ENCODE measurements at regions not wholly inside any gene's neighbourhood (a gene's known extent, or its start where the extent isn't known, plus 50 kb on each side); places are given as distances from the start of the nearest gene placed in this dataset.

DNA sequence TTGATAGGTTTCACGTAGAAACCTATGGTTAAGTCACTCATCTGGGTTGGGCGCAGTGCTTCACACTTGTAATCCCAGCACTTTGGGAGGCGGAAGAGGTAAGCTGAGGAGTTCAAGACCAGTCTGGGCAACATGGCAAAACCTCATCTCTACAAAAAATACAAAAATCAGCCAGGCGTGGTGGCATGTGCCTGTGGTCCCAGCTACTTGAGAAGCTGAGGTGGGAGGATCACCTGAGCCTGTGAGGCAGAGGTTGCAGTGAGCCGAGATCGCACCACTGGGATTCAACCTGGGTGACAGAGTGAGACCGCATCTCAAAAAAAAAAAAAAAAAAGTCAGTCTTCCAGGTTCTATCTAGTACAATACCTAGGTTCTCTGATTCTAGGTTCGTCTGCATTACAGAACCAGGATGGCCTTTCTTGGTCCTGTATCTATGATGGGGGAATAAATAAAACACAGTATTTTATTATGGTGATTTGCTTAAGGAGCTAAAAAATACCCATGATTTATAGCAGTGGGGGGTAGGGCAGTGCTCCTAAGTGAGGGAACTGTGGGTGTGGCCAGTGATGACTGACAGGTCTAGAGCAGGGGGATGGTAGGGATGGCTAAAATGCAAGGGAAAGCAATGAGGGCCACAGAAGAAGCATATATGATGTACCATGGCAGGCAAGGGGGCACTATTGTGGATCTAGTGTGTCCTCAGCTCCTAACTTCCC is 65.5 kb upstream of the NUP160 start:
- Mint-ChIP-seq H3K4me3 (no peak overlapping the region), H3K27me3 (ENCODE audit: low read depth) (no peaks in the 10 kb centered on the region), H3K36me3 (no peaks in the 10 kb centered on the region), H3K4me1 (peaks cover 39% of the 10 kb centered on the region), H3K27ac (no peak overlapping the region), H3K9me3 (no peaks in the 10 kb centered on the region)
- TF ChIP-seq, protein P1, sequence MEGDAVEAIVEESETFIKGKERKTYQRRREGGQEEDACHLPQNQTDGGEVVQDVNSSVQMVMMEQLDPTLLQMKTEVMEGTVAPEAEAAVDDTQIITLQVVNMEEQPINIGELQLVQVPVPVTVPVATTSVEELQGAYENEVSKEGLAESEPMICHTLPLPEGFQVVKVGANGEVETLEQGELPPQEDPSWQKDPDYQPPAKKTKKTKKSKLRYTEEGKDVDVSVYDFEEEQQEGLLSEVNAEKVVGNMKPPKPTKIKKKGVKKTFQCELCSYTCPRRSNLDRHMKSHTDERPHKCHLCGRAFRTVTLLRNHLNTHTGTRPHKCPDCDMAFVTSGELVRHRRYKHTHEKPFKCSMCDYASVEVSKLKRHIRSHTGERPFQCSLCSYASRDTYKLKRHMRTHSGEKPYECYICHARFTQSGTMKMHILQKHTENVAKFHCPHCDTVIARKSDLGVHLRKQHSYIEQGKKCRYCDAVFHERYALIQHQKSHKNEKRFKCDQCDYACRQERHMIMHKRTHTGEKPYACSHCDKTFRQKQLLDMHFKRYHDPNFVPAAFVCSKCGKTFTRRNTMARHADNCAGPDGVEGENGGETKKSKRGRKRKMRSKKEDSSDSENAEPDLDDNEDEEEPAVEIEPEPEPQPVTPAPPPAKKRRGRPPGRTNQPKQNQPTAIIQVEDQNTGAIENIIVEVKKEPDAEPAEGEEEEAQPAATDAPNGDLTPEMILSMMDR (IDR thresholded peaks at IDR 0.05; ENCODE audit: unreplicated experiment), result no peak
- DNase-seq (ENCODE audit: low spot score in 2 of 2, unreplicated experiment in 2 of 2), result no peak

DNA sequence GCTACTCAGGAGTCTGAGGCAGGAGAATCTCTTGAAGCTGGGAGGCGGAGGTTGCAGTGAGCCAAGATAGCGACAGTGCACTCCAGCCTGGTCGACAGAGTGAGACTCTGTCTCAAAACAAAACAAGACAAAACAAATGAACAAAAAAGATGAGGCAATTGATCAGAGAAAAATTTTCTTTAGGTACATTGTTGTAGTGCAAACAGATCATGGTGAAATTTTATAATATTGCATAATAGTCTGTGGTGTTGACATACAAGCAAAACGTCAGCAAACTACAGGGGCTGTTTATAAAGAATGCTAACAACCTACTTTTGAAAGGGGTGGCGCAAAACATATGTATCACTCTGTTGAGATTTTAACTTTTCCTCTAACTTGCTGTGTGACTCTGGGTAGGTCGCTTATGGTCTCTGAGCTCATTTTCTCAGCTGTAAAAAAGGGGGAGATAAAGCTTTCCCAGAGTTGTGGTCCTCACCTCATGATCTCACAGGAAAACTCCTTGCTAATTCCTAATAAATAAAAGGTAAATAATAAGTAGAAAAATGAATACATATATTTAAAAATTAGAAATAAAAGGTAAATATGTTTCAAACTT is 64.8 kb upstream of the NUP160 start:
- Mint-ChIP-seq H3K27me3 (ENCODE audit: low read depth) (no peaks in the 10 kb centered on the region), H3K27ac (no peak overlapping the region), H3K4me1 (peaks cover 32% of the 10 kb centered on the region), H3K9me3 (no peaks in the 10 kb centered on the region), H3K4me3 (no peak overlapping the region), H3K36me3 (no peaks in the 10 kb centered on the region)
- TF ChIP-seq, protein P1 (IDR thresholded peaks at IDR 0.05; ENCODE audit: unreplicated experiment), result no peak
- DNase-seq (ENCODE audit: low spot score in 2 of 2, unreplicated experiment in 2 of 2), result no peak

DNA sequence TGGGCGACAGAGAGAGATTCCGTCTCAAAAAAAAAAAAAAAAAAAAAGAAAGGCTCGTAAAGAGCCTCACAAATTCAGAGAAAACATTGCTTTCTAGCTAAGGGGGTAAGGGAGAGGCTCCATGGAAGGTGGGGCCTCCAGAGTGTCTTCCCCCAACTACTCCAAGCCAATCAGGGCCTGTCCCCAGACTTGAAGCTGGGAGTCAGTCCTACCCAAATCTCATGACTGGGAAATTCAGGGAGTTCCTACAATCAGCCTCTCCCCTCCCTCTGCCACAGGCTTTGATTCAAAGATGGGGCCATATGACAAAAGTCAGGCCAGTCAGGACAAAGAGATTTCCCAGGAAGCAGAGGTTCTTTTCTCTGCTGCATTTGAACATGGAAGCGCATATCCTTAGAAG is 63.0 kb upstream of the NUP160 start:
- Mint-ChIP-seq H3K27ac (no peak overlapping the region), H3K4me3 (no peak overlapping the region), H3K4me1 (peaks cover 18% of the 10 kb centered on the region), H3K27me3 (ENCODE audit: low read depth) (no peaks in the 10 kb centered on the region), H3K36me3 (no peaks in the 10 kb centered on the region), H3K9me3 (no peaks in the 10 kb centered on the region)
- no peak for DNase-seq (ENCODE audit: low spot score in 2 of 2, unreplicated experiment in 2 of 2)
- TF ChIP-seq, protein P1 (IDR thresholded peaks at IDR 0.05; ENCODE audit: unreplicated experiment), result no peak

DNA sequence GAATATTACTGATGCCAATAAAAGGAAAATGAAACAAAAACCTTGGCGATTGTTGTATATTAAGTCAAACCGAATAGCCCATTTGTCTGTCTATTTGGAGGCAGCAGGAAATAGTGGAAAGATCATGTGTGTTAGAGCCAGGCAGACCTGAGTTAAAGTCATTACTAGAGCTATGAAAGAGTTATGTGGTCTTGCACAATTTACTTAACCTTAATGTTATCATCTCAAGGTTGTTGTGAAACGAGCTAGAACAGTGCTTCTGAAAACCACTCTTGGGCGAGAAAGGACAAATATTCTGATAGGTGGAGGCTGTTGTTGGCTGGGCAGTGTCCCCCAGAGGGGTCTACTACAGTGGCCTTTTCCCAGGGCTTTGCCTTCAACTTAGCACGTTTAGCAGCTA is 60.0 kb upstream of the NUP160 start:
- H3K9me3 Mint-ChIP-seq, result no peaks in the 10 kb centered on the region

DNA sequence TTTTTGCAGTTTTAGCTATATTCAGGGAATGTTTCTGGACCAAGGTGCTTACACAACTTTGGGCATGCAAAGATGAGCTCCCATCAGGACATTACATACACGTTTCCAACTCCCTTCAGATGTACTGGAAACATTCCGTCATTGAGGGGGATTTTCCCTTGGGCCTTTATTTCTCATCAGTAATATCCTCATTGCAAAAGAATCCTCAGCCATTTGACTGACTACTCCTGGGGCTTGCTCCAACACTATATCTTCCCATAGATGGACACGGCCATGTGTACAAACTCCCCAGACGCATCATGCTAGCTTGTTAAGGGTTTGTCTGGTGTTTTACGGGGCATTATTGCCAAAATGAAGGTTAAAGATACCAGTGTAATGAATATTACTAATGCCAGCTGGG is 59.3 kb upstream of the NUP160 start:
- no peaks in the 10 kb centered on the region for H3K4me1 Mint-ChIP-seq
- H3K9me3 Mint-ChIP-seq, result no peaks in the 10 kb centered on the region
- no peak overlapping the region for H3K27ac Mint-ChIP-seq
- no peaks in the 10 kb centered on the region for H3K36me3 Mint-ChIP-seq
- H3K27me3 Mint-ChIP-seq (ENCODE audit: low read depth), result no peaks in the 10 kb centered on the region
- DNase-seq (ENCODE audit: low spot score in 2 of 2, unreplicated experiment in 2 of 2), result no peak
- H3K4me3 Mint-ChIP-seq, result no peak overlapping the region
- TF ChIP-seq, protein P1 (IDR thresholded peaks at IDR 0.05; ENCODE audit: unreplicated experiment), result no peak

More for the DNA sequence above, 60.0 kb upstream of the NUP160 start:
- H3K4me1 Mint-ChIP-seq, result no peaks in the 10 kb centered on the region
- H3K27ac Mint-ChIP-seq, result no peak overlapping the region
- no peaks in the 10 kb centered on the region for H3K27me3 Mint-ChIP-seq (ENCODE audit: low read depth)
- TF ChIP-seq, protein P1 (IDR thresholded peaks at IDR 0.05; ENCODE audit: unreplicated experiment), result no peak
- H3K4me3 Mint-ChIP-seq, result no peak overlapping the region
- no peak for DNase-seq (ENCODE audit: low spot score in 2 of 2, unreplicated experiment in 2 of 2)
- H3K36me3 Mint-ChIP-seq, result no peaks in the 10 kb centered on the region

Measured in mesothelial cell of epicardium (in vitro differentiated cells).